IMR-90 (cell line): ENCODE measurements at regions not wholly inside any gene's neighbourhood (a gene's known extent, or its start where the extent isn't known, plus 50 kb on each side); places are given as distances from the start of the nearest gene placed in this dataset.

Experiments
- CTCF ChIP-seq: conservative IDR thresholded peaks from 2 replicates; pipeline ENCODE4 v1.5.1; 2012; ENCODE audit warnings: mild to moderate bottlenecking, low read depth, low read length, improper control_type of control experiment
- ELK1 ChIP-seq: fragments of 150-350 bp; IDR thresholded peaks from 2 replicates; pipeline ENCODE4 v1.6.1; 2016; ENCODE audit warnings: low read depth, mild to moderate bottlenecking, low read length, moderate library complexity, borderline replicate concordance
- MAFK ChIP-seq: IDR thresholded peaks from 2 replicates; pipeline ENCODE4 v1.6.1; 2012; ENCODE audit warnings: low read depth, low read length, improper control_type of control experiment
- NFE2L2 ChIP-seq: fragments of 150-350 bp; IDR thresholded peaks from 2 replicates; pipeline ENCODE4 v1.6.1; 2016; ENCODE audit warnings: low read depth, mild to moderate bottlenecking, low read length
- SMC3 ChIP-seq: fragments of 150-350 bp; IDR thresholded peaks from 2 replicates; pipeline ENCODE4 v1.6.1; 2016; ENCODE audit warnings: low read depth, mild to moderate bottlenecking, antibody characterized with exemption, low read length, moderate library complexity
- USF2 ChIP-seq: fragments of 150-350 bp; IDR thresholded peaks from 2 replicates; pipeline ENCODE4 v1.6.1; 2017; ENCODE audit warnings: mild to moderate bottlenecking, antibody characterized with exemption, low read length, low read depth

GRCh38 chrX:35392232-35392631 lies 405.9 kb upstream of the MAGEB16 start:
- TF ChIP-seq ELK1 (no peak), CTCF (no peak), USF2 (no peak), SMC3 (no peak), NFE2L2 (no peak), MAFK (no peak)
